Panc1 (cell line): ENCODE measurements at regions not wholly inside any gene's neighbourhood (a gene's known extent, or its start where the extent isn't known, plus 50 kb on each side); places are given as distances from the start of the nearest gene placed in this dataset.

Source experiments
- POLR2AphosphoS5 ChIP-seq: IDR thresholded peaks from 2 replicates; pipeline ENCODE4 v1.6.1; 2012; ENCODE audit warnings: mild to moderate bottlenecking, low read depth, low read length, moderate library complexity
- REST ChIP-seq, 2 experiments: IDR thresholded peaks; 2 replicates each; pipeline ENCODE4 v1.6.1; 2011 to 2012; ENCODE audit warnings: low read depth in 2 of 2, control low read depth in 1 of 2, low read length in 1 of 2, mild to moderate bottlenecking in 1 of 2, moderate library complexity in 1 of 2; ENCODE audit not compliant: insufficient read depth in 1 of 2
- SIN3A ChIP-seq: IDR thresholded peaks from 2 replicates; pipeline ENCODE4 v1.6.1; 2012; ENCODE audit warnings: low read depth, mild to moderate bottlenecking, low read length, moderate library complexity, borderline replicate concordance; ENCODE audit not compliant: insufficient read depth
- TCF7L2 ChIP-seq: IDR thresholded peaks from 2 replicates; pipeline ENCODE4 v1.6.1; 2011; ENCODE audit warnings: mild to moderate bottlenecking, low read depth, low read length, inconsistent platforms
- TF ChIP-seq, protein P1 (sequence below): fragments of 450-650 bp; IDR thresholded peaks from 2 replicates; pipeline ENCODE4 v1.5.1; 2017; ENCODE audit warnings: mild to moderate bottlenecking

DNA sequence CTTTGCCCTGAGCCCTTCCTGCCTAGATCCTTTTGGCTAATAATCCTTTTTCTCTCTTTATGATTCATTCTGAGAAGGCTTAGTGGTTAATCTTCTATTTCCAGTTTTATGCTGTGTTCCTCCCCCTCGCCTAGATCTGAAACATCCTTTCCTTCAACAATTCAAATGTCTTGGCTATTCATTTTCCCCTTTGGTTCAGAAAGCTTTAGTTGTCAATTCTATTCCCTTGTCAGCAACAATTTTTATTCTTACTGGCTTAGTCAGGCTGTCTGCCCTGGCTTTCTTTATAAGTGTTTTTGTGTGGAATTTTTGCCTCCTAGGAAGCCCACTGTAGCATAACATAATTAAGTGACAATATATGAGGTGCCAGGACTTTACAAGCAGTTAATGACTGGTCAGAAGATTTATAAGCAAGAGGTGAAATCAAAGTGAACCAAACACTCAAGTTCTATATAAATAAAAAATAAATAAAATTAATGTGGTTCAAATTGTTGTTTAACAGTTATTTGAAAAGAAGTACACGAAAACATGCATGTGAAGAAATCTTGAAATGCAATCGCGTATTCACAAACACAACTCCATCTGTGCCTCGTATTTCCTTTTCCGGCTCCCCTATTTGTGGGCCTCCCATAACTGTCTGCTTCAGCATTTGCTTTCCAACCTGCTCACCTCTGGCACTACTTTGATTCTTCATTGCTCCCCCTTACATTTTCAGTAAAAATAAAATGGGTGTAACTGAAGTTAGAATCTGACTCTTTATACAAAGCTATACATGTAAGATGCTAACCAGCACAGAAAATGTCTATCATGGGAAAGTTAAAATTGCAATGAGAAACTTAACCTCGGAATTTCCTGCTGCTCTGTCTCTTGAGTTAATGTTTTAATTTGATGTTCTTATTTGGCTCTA lies 235.4 kb downstream of the SPRY1 start:
- TF ChIP-seq, protein P1, sequence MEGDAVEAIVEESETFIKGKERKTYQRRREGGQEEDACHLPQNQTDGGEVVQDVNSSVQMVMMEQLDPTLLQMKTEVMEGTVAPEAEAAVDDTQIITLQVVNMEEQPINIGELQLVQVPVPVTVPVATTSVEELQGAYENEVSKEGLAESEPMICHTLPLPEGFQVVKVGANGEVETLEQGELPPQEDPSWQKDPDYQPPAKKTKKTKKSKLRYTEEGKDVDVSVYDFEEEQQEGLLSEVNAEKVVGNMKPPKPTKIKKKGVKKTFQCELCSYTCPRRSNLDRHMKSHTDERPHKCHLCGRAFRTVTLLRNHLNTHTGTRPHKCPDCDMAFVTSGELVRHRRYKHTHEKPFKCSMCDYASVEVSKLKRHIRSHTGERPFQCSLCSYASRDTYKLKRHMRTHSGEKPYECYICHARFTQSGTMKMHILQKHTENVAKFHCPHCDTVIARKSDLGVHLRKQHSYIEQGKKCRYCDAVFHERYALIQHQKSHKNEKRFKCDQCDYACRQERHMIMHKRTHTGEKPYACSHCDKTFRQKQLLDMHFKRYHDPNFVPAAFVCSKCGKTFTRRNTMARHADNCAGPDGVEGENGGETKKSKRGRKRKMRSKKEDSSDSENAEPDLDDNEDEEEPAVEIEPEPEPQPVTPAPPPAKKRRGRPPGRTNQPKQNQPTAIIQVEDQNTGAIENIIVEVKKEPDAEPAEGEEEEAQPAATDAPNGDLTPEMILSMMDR: no peak
- TF ChIP-seq REST (IDR thresholded peaks at IDR 0.05; ENCODE audit: insufficient read depth in 1 of 2, low read depth in 2 of 2, low read length in 1 of 2): no peak
- TF ChIP-seq POLR2AphosphoS5: no peak
- TF ChIP-seq SIN3A: no peak
- TF ChIP-seq TCF7L2: no peak
